ENCODE measurements at regions not wholly inside any gene's neighbourhood (a gene's known extent, or its start where the extent isn't known, plus 50 kb on each side); places are given as distances from the start of the nearest gene placed in this dataset.

DNA sequence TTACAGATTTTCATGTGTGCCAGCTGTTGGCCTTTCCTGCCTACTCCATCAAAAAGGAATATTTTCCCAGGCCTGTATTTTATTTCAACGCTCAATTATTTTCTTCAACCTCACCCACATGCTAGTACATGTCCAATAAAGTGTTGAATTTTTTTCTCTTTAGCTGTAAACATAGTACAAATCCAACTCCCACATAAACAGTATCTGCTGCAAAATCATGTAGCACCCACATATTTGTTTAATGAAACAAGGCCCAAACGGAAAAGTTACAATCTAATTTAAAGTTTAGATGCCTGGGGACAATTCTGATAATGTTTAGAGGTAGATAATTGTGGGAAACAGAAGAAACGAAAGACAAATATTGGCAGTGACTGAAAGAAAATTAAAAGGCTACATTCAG, 275.4 kb upstream of the ACVR2A start:
- no peak overlapping the region for H2AK5ac ChIP-seq (ENCODE audit: insufficient read length, low read length)
- H3K56ac ChIP-seq (ENCODE audit: insufficient read length, low read depth, low read length), result no peak overlapping the region
- H4K5ac ChIP-seq (ENCODE audit: insufficient read length, low read depth, low read length), result no peak overlapping the region
- H2BK120ac ChIP-seq (ENCODE audit: low read depth, low read length, poor library complexity, severe bottlenecking), result no peak overlapping the region
- H3K9ac ChIP-seq (ENCODE audit: extremely low read depth, insufficient read length, low read length), result no peak overlapping the region
- H2BK20ac ChIP-seq (ENCODE audit: low read depth, low read length, poor library complexity, severe bottlenecking), result no peak overlapping the region
- no peak overlapping the region for H3K27ac ChIP-seq (ENCODE audit: insufficient read length, low read depth, low read length)
- no peaks in the 10 kb centered on the region for H4K20me1 ChIP-seq (ENCODE audit: control insufficient read depth, insufficient read depth, insufficient read length)
- H3K4ac ChIP-seq (ENCODE audit: low read depth, low read length), result no peak overlapping the region
- H3K4me1 ChIP-seq (ENCODE audit: insufficient read depth, low read length), result no peaks in the 10 kb centered on the region
- no peak overlapping the region for H3K4me3 Mint-ChIP-seq
- TF ChIP-seq, protein P1, sequence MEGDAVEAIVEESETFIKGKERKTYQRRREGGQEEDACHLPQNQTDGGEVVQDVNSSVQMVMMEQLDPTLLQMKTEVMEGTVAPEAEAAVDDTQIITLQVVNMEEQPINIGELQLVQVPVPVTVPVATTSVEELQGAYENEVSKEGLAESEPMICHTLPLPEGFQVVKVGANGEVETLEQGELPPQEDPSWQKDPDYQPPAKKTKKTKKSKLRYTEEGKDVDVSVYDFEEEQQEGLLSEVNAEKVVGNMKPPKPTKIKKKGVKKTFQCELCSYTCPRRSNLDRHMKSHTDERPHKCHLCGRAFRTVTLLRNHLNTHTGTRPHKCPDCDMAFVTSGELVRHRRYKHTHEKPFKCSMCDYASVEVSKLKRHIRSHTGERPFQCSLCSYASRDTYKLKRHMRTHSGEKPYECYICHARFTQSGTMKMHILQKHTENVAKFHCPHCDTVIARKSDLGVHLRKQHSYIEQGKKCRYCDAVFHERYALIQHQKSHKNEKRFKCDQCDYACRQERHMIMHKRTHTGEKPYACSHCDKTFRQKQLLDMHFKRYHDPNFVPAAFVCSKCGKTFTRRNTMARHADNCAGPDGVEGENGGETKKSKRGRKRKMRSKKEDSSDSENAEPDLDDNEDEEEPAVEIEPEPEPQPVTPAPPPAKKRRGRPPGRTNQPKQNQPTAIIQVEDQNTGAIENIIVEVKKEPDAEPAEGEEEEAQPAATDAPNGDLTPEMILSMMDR (conservative IDR thresholded peaks at IDR 0.05), result no peak
- peaks cover 5 to 12% of the 10 kb centered on the region in 2 experiments for H3K9me3 Mint-ChIP-seq
- no peak overlapping the region for H2BK5ac ChIP-seq (ENCODE audit: insufficient read length, low read length)
- H4K8ac ChIP-seq (replicated peaks; ENCODE audit: insufficient read length, low read depth, low read length), result no peak overlapping the region
- no peak overlapping the region for H3K18ac ChIP-seq (ENCODE audit: insufficient read length, low read depth, low read length)
- WGBS (ENCODE audit: extremely low coverage, insufficient read length, low lambda C conversion rate), result no CpG with 5 or more reads among the region's 3 CpGs
- no peak for DNase-seq
- H4K91ac ChIP-seq (ENCODE audit: insufficient read length, low read depth, low read length), result no peak overlapping the region
- peaks cover 4 to 8% (median 6%) of the 10 kb centered on the region in 3 experiments; a peak in 5 of 7 replicates for H3K36me3 Mint-ChIP-seq (ENCODE audit: insufficient read depth in 1 of 3, low read depth in 3 of 3)
- H2BK15ac ChIP-seq (ENCODE audit: low read depth, low read length), result no peak overlapping the region
- no peak overlapping the region for H3K23ac ChIP-seq (ENCODE audit: insufficient read length, low read depth, low read length)
- no peaks in the 10 kb centered on the region; the same call in 1 of the 2 replicates for H3K27me3 Mint-ChIP-seq (ENCODE audit: low read depth)
- H3K79me1 ChIP-seq (ENCODE audit: insufficient read depth, low read depth, low read length, poor library complexity, severe bottlenecking), result no peaks in the 10 kb centered on the region
- H3K23me2 ChIP-seq (ENCODE audit: insufficient read length, low read depth, low read length, poor library complexity, severe bottlenecking), result no peaks in the 10 kb centered on the region
- no peak overlapping the region for H3K4me2 ChIP-seq (ENCODE audit: insufficient read depth, insufficient read length, low read length)
- no peak overlapping the region for H2BK12ac ChIP-seq (ENCODE audit: insufficient read length, low read depth, low read length)
- no peaks in the 10 kb centered on the region for H3K9me3 ChIP-seq (ENCODE audit: control insufficient read depth, low read depth, low read length)
- no peaks in the 10 kb centered on the region for H3K27me3 ChIP-seq (ENCODE audit: insufficient read depth, low read length)
- H3K27ac Mint-ChIP-seq, result no peak overlapping the region
- H3K79me2 ChIP-seq (ENCODE audit: insufficient read depth, low read length), result no peaks in the 10 kb centered on the region
- no peaks in the 10 kb centered on the region for H3K4me1 Mint-ChIP-seq
- H3T11ph ChIP-seq (ENCODE audit: low read length), result no peak overlapping the region
- H2AFZ ChIP-seq (ENCODE audit: low read length), result no peak overlapping the region
- H3K14ac ChIP-seq (ENCODE audit: insufficient read depth, low read length), result no peak overlapping the region
